Uterus (tissue), 2 donors: ENCODE measurements at regions not wholly inside any gene's neighbourhood (a gene's known extent, or its start where the extent isn't known, plus 50 kb on each side); places are given as distances from the start of the nearest gene placed in this dataset.

Experiments used
- CTCF ChIP-seq, 4 experiments: fragments of 200-600 bp in 2 of 4; fragments of 450-650 bp in 2 of 4; sonication (generic) in 2 of 4; IDR thresholded peaks; one replicate each; pipeline ENCODE4 v1.5.1; 2016 to 2019; ENCODE audit warnings: antibody characterized with exemption in 4 of 4, mild to moderate bottlenecking in 2 of 4, moderate library complexity in 1 of 4
- POLR2A ChIP-seq, 2 donors: fragments of 450-650 bp; IDR thresholded peaks; one replicate each; pipeline ENCODE4 v1.6.1; 2016; ENCODE audit warnings: antibody characterized with exemption in 2 of 2, mild to moderate bottlenecking in 1 of 2, moderate library complexity in 1 of 2

DNA sequence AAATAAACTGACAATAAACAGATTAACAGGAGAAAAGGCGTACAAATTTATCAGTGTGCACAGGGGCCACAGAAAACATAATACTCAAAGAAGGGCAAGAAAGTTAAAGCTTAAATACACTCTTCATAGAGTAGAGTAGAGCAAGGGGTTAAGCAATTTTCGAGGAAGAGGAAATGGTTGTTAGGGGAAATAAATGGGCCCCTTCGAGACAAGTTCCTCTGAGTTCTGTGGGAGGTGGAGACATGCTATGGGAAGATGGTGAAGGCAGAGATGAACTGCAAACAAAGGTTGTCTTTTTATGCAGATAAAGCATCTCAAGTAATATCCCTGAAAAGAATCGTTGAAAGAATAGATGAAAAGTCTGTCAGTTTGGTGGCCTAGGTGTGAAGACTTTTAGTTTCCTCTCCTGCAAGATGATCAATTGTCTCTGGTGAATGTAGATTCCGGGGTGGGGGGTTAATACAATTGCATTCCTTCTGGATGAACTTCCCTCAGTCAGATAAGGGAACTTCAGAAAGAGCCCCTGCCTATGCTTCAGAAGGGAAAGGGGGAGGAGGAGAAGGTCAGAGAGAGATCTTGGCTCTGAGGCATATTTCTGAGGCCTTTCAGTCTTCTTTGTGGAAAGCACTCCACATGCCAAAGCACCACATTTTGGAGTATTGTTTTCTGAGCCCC is 127.0 kb downstream of the METTL4 start:
- TF ChIP-seq CTCF (IDR thresholded peaks at IDR 0.05), result no peak
- TF ChIP-seq POLR2A (IDR thresholded peaks at IDR 0.05), result no peak
